Gastrocnemius medialis (tissue), 4 donors: ENCODE measurements at regions not wholly inside any gene's neighbourhood (a gene's known extent, or its start where the extent isn't known, plus 50 kb on each side); places are given as distances from the start of the nearest gene placed in this dataset.

Experiments
- CTCF ChIP-seq, 5 experiments: fragments of 450-650 bp in 3 of 5; fragments of 200-600 bp in 2 of 5; sonication (generic) in 2 of 5; IDR thresholded peaks in 4 of 5; conservative IDR thresholded peaks in 1 of 5; 1 replicate in 4 of 5; 2 replicates in 1 of 5; pipeline ENCODE4 v1.5.1; 2016 to 2019; ENCODE audit warnings: antibody characterized with exemption in 5 of 5, mild to moderate bottlenecking in 3 of 5, moderate library complexity in 3 of 5
- POLR2A ChIP-seq, 2 donors: fragments of 450-650 bp; IDR thresholded peaks; one replicate each; pipeline ENCODE4 v1.6.1; 2017; ENCODE audit warnings: antibody characterized with exemption in 2 of 2, mild to moderate bottlenecking in 2 of 2, moderate library complexity in 2 of 2

- no peak for TF ChIP-seq CTCF (IDR thresholded peaks at IDR 0.05 in 4 of 5, conservative IDR thresholded peaks at IDR 0.05 in 1 of 5)
- no peak for TF ChIP-seq POLR2A (IDR thresholded peaks at IDR 0.05)
Observed at GRCh38 chr5:4050203-4050602, 454.6 kb downstream of the IRX1 start.
